ENCODE measurements at regions not wholly inside any gene's neighbourhood (a gene's known extent, or its start where the extent isn't known, plus 50 kb on each side); places are given as distances from the start of the nearest gene placed in this dataset.

- TF ChIP-seq, protein P1, sequence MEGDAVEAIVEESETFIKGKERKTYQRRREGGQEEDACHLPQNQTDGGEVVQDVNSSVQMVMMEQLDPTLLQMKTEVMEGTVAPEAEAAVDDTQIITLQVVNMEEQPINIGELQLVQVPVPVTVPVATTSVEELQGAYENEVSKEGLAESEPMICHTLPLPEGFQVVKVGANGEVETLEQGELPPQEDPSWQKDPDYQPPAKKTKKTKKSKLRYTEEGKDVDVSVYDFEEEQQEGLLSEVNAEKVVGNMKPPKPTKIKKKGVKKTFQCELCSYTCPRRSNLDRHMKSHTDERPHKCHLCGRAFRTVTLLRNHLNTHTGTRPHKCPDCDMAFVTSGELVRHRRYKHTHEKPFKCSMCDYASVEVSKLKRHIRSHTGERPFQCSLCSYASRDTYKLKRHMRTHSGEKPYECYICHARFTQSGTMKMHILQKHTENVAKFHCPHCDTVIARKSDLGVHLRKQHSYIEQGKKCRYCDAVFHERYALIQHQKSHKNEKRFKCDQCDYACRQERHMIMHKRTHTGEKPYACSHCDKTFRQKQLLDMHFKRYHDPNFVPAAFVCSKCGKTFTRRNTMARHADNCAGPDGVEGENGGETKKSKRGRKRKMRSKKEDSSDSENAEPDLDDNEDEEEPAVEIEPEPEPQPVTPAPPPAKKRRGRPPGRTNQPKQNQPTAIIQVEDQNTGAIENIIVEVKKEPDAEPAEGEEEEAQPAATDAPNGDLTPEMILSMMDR (IDR thresholded peaks at IDR 0.05) = no peak
- TF ChIP-seq POLR2A (IDR thresholded peaks at IDR 0.05) (no peak), POLR2AphosphoS5 (IDR thresholded peaks at IDR 0.05; ENCODE audit: insufficient read depth in 1 of 2, low read depth in 1 of 2) (no peak)
Measured at GRCh38 chr2:11955884-11956291, 209.5 kb downstream of the LPIN1 start.
